H1 (cell line): ENCODE measurements at regions not wholly inside any gene's neighbourhood (a gene's known extent, or its start where the extent isn't known, plus 50 kb on each side); places are given as distances from the start of the nearest gene placed in this dataset.

Source experiments
- CTCF ChIA-PET: fragments of 300-600 bp; sonication (Branson Sonifier 250); formaldehyde crosslinking; loops from one replicate; lab custom pipeline; 2021; ENCODE audit not compliant: partially characterized antibody; lab: Charles Lee
- POLR2A ChIA-PET: fragments of 300-600 bp; sonication (Branson Sonifier 250); formaldehyde crosslinking; loops from one replicate; lab custom pipeline; 2021; ENCODE audit warnings: inconsistent platforms; ENCODE audit not compliant: partially characterized antibody; lab: Charles Lee
- DNase-seq, 2 experiments: peaks; one replicate each; pipeline versions ENCODE4 v3.0.0 to v3.0.0-alpha.2; 2010 to 2022; ENCODE audit warnings: low spot score in 2 of 2, low read depth in 1 of 2, mixed read lengths in 1 of 2
- FAIRE-seq: peaks from 2 replicates; lab custom pipeline; 2011; peaks lifted over from hg19 to GRCh38; lab: Jason Lieb, UNC
- H2AFZ ChIP-seq: 2 replicates; pipeline ENCODE4 v1.8.1; 2012; ENCODE audit warnings: low read length, inconsistent platforms
- H2AK5ac ChIP-seq: 2 replicates; pipeline ENCODE4 v1.6.1; 2013; ENCODE audit warnings: low read depth, low read length
- H2BK120ac ChIP-seq: replicated peaks from 2 replicates; pipeline ENCODE3; 2013; ENCODE audit warnings: low read depth, low read length, inconsistent platforms
- H2BK12ac ChIP-seq: 2 replicates; pipeline ENCODE4 v1.6.1; 2013; ENCODE audit warnings: low read depth, low read length
- H2BK15ac ChIP-seq: 2 replicates; pipeline ENCODE4 v1.6.1; 2013; ENCODE audit warnings: low read length
- H2BK20ac ChIP-seq: 2 replicates; pipeline ENCODE4 v1.6.1; 2013; ENCODE audit warnings: low read length
- H2BK5ac ChIP-seq: 2 replicates; pipeline ENCODE4 v1.6.1; 2013; ENCODE audit warnings: low read depth, low read length
- H3K14ac ChIP-seq: 2 replicates; pipeline ENCODE4 v1.6.1; 2013; ENCODE audit warnings: inconsistent platforms; ENCODE audit not compliant: insufficient read length
- H3K18ac ChIP-seq: 2 replicates; pipeline ENCODE4 v1.6.1; 2013; ENCODE audit warnings: low read length; ENCODE audit errors: extremely low read depth
- H3K23ac ChIP-seq: 2 replicates; pipeline ENCODE4 v1.6.1; 2013; ENCODE audit warnings: inconsistent platforms; ENCODE audit not compliant: insufficient read length
- H3K23me2 ChIP-seq: 2 replicates; pipeline ENCODE4 v1.6.1; 2013; ENCODE audit warnings: low read depth, low read length
- H3K27ac ChIP-seq: 2 replicates; pipeline ENCODE4 v1.6.1; 2011; ENCODE audit warnings: low read depth, low read length, inconsistent platforms
- H3K27me3 ChIP-seq, 4 experiments: replicated peaks in 1 of 4; 1 replicate in 1 of 4; 2 replicates in 3 of 4; pipeline versions ENCODE4 v1.6.1 to v1.8.1; 2011 to 2013; ENCODE audit warnings: low read length in 3 of 4, mild to moderate bottlenecking in 3 of 4, inconsistent platforms in 2 of 4, mixed read lengths in 2 of 4, moderate library complexity in 1 of 4; ENCODE audit not compliant: control insufficient read depth in 3 of 4, insufficient read depth in 3 of 4; ENCODE audit errors: extremely low read depth in 1 of 4
- H3K36me3 ChIP-seq, 4 experiments: 2 replicates each; pipeline versions ENCODE4 v1.6.1 to v1.8.1; 2011 to 2013; ENCODE audit warnings: mild to moderate bottlenecking in 4 of 4, low read length in 3 of 4, moderate library complexity in 2 of 4, control low read depth in 1 of 4, inconsistent platforms in 1 of 4; ENCODE audit not compliant: insufficient read depth in 4 of 4, control insufficient read depth in 2 of 4
- H3K4ac ChIP-seq: replicated peaks from 2 replicates; pipeline ENCODE3; 2013; ENCODE audit warnings: low read length, low read depth, mixed read lengths, inconsistent platforms; ENCODE audit not compliant: insufficient read length
- H3K4me1 ChIP-seq, 4 experiments: replicated peaks in 1 of 4; 1 replicate in 1 of 4; 2 replicates in 3 of 4; pipeline versions ENCODE4 v1.6.1 to v1.8.1; 2011 to 2013; ENCODE audit warnings: low read length in 3 of 4, inconsistent platforms in 2 of 4, mixed read lengths in 1 of 4; ENCODE audit not compliant: insufficient read depth in 4 of 4, control insufficient read depth in 3 of 4
- H3K4me2 ChIP-seq, 2 experiments: 2 replicates each; pipeline versions ENCODE4 v1.6.1 to v1.8.1; 2011 to 2013; ENCODE audit warnings: low read depth in 2 of 2, low read length in 2 of 2, control low read depth in 1 of 2, inconsistent platforms in 1 of 2, mild to moderate bottlenecking in 1 of 2; ENCODE audit not compliant: insufficient read depth in 1 of 2
- H3K4me3 ChIP-seq, 4 experiments: fragments of 200-600, 300-600 bp in 1 of 4; sonication (generic), shearing (Covaris generic), sonication (Bioruptor Twin) in 1 of 4; 2 replicates each; pipeline versions ENCODE4 v1.5.1 to v1.8.1; 2011 to 2016; ENCODE audit warnings: low read length in 4 of 4, low read depth in 3 of 4, control low read depth in 2 of 4, inconsistent platforms in 2 of 4, mild to moderate bottlenecking in 2 of 4, mixed read lengths in 1 of 4, moderate library complexity in 1 of 4; ENCODE audit not compliant: insufficient read depth in 2 of 4; ENCODE audit errors: extremely low read depth in 1 of 4
- H3K56ac ChIP-seq: replicated peaks from 2 replicates; pipeline ENCODE3; 2013; ENCODE audit warnings: low read depth, mild to moderate bottlenecking, mixed read lengths, low read length, inconsistent platforms; ENCODE audit not compliant: insufficient read length
- H3K79me1 ChIP-seq: 2 replicates; pipeline ENCODE4 v1.6.1; 2013; ENCODE audit warnings: low read depth, low read length, control low read depth
- H3K79me2 ChIP-seq, 2 experiments: 2 replicates each; pipeline versions ENCODE4 v1.6.1 to v1.8.1; 2012 to 2013; ENCODE audit warnings: low read length in 2 of 2, mild to moderate bottlenecking in 2 of 2, inconsistent platforms in 1 of 2; ENCODE audit not compliant: insufficient read depth in 2 of 2, control insufficient read depth in 1 of 2
- H3K9ac ChIP-seq, 4 experiments: replicated peaks in 1 of 4; 1 replicate in 1 of 4; 2 replicates in 3 of 4; pipeline versions ENCODE4 v1.6.1 to v1.8.1; 2011 to 2013; ENCODE audit warnings: low read depth in 3 of 4, low read length in 3 of 4, control low read depth in 2 of 4, mild to moderate bottlenecking in 2 of 4, moderate library complexity in 2 of 4, inconsistent platforms in 1 of 4; ENCODE audit errors: extremely low read depth in 1 of 4
- H3K9me3 ChIP-seq, 2 experiments: 2 replicates each; pipeline versions ENCODE4 v1.6.1 to v1.8.1; 2012 to 2013; ENCODE audit warnings: mild to moderate bottlenecking in 2 of 2, moderate library complexity in 2 of 2, control low read depth in 1 of 2, inconsistent platforms in 1 of 2, low read depth in 1 of 2, low read length in 1 of 2, mixed read lengths in 1 of 2; ENCODE audit not compliant: insufficient read depth in 2 of 2
- H4K20me1 ChIP-seq, 2 experiments: replicated peaks in 1 of 2; 2 replicates each; pipeline versions ENCODE3 to v1.8.1; 2011 to 2013; ENCODE audit warnings: inconsistent platforms in 2 of 2, low read length in 2 of 2, mild to moderate bottlenecking in 1 of 2; ENCODE audit not compliant: insufficient read depth in 2 of 2, control insufficient read depth in 1 of 2
- H4K5ac ChIP-seq: 2 replicates; pipeline ENCODE4 v1.6.1; 2013; ENCODE audit warnings: low read length, low read depth, mixed read lengths, inconsistent platforms; ENCODE audit not compliant: insufficient read length
- H4K8ac ChIP-seq: 2 replicates; pipeline ENCODE4 v1.8.0; 2013; ENCODE audit warnings: mild to moderate bottlenecking, moderate library complexity, low read length, inconsistent platforms; ENCODE audit not compliant: insufficient read depth; ENCODE audit errors: extremely low read depth
- H4K91ac ChIP-seq: replicated peaks from 2 replicates; pipeline ENCODE3; 2013; ENCODE audit warnings: low read length, mixed read lengths, inconsistent platforms; ENCODE audit not compliant: insufficient read length
- ATF3 ChIP-seq: IDR thresholded peaks from 2 replicates; pipeline ENCODE4 v1.6.1; 2011; ENCODE audit warnings: low read depth, mild to moderate bottlenecking, low read length; ENCODE audit not compliant: insufficient read depth
- MAX ChIP-seq: IDR thresholded peaks from 2 replicates; pipeline ENCODE4 v1.6.1; 2012; ENCODE audit warnings: inconsistent platforms
- NANOG ChIP-seq: IDR thresholded peaks from 2 replicates; pipeline ENCODE4 v1.6.1; 2011; ENCODE audit warnings: low read length, low read depth, mild to moderate bottlenecking, inconsistent platforms; ENCODE audit not compliant: insufficient read depth, poor library complexity, severe bottlenecking
- POLR2A ChIP-seq, 2 experiments: IDR thresholded peaks; 1 replicate in 1 of 2; 2 replicates in 1 of 2; pipeline ENCODE4 v1.6.1; 2011; ENCODE audit warnings: low read depth in 2 of 2, low read length in 2 of 2, mild to moderate bottlenecking in 2 of 2; ENCODE audit errors: control extremely low read depth in 1 of 2
- RAD21 ChIP-seq, 2 experiments: IDR thresholded peaks in 1 of 2; conservative IDR thresholded peaks in 1 of 2; 2 replicates each; pipeline ENCODE4 v1.6.1; 2011; ENCODE audit warnings: low read depth in 2 of 2, low read length in 2 of 2, improper control_type of control experiment in 1 of 2, inconsistent platforms in 1 of 2, mild to moderate bottlenecking in 1 of 2, moderate library complexity in 1 of 2
- SIRT6 ChIP-seq: IDR thresholded peaks from one replicate; pipeline ENCODE4 v1.7.1; 2012; ENCODE audit warnings: low read length, inconsistent platforms
- SP2 ChIP-seq: IDR thresholded peaks from 2 replicates; pipeline ENCODE4 v1.6.1; 2012; ENCODE audit warnings: mild to moderate bottlenecking, low read length, inconsistent platforms
- TAF7 ChIP-seq: optimal IDR thresholded peaks from 2 replicates; pipeline ENCODE3; 2011; ENCODE audit warnings: low read depth, mild to moderate bottlenecking, inconsistent platforms, low read length, moderate library complexity, borderline replicate concordance
- TCF12 ChIP-seq: IDR thresholded peaks from 2 replicates; pipeline ENCODE4 v1.6.1; 2011; ENCODE audit warnings: low read depth, mild to moderate bottlenecking, low read length
- WGBS, 2 experiments: shearing (Covaris generic) in 1 of 2; methylation state at CpG; one replicate each; pipeline versions ENCODE4 v1.1.6 to v1.1.7; 2013 to 2015; ENCODE audit warnings: low lambda C conversion rate in 2 of 2, mixed read lengths in 2 of 2, inconsistent platforms in 1 of 2, low coverage in 1 of 2, missing lambda C conversion rate in 1 of 2; ENCODE audit not compliant: insufficient replicate concordance in 2 of 2, insufficient coverage in 1 of 2, insufficient read length in 1 of 2; ENCODE audit errors: extremely low coverage in 1 of 2, missing lambda C conversion rate in 1 of 2; 5-methylcytosine and 5-hydroxymethylcytosine counted together

- 90% methylated on average over 7 of the region's 7 CpGs; no CpG with 5 or more reads in 1 of the 2 experiments for WGBS, 2 experiments
- no peak overlapping the region for H3K27ac ChIP-seq
- no peak overlapping the region for H2BK120ac ChIP-seq
- ChIA-PET CTCF (interaction anchor here (1.4 to 2.6 kb wide), 4 partner anchors 8 to 33 kb away, joined by 3 to 16 read pairs (median 5); no protein-coding TSS in a partner anchor), POLR2A (interaction anchor here (2.0 kb wide), 1 partner anchor 10 kb away, joined by 6 read pairs; no protein-coding TSS in a partner anchor)
- H3K23ac ChIP-seq, result no peak overlapping the region
- peaks cover 1 to 9% (median 7%) of the 10 kb centered on the region in 4 experiments; a peak in 6 of 7 replicates for H3K4me1 ChIP-seq
- no peak overlapping the region for H4K91ac ChIP-seq
- H2BK12ac ChIP-seq, result no peak overlapping the region
- no peak overlapping the region for H4K5ac ChIP-seq
- H3K23me2 ChIP-seq, result no peaks in the 10 kb centered on the region; the same call in 1 of the 2 replicates
- no peaks in the 10 kb centered on the region for H3K27me3 ChIP-seq
- peaks cover 0 to 2% of the 10 kb centered on the region in 2 experiments for H4K20me1 ChIP-seq
- no peak overlapping the region for H2BK20ac ChIP-seq
- H3K36me3 ChIP-seq, result no peaks in the 10 kb centered on the region
- H3K56ac ChIP-seq, result no peak overlapping the region
- no peak overlapping the region for H3K4me2 ChIP-seq
- no peak for DNase-seq
- H3K79me2 ChIP-seq, result no peaks in the 10 kb centered on the region
- no peak overlapping the region for H2BK5ac ChIP-seq
- no peak overlapping the region for H3K9ac ChIP-seq
- no peak overlapping the region for H2AFZ ChIP-seq
- H3K4me3 ChIP-seq, result no peak overlapping the region
- H3K4ac ChIP-seq, result no peak overlapping the region
- peak overlapping the region; percentile 6; the same call in 1 of the 2 replicates for H3K18ac ChIP-seq
- no peak for FAIRE-seq
- no peak overlapping the region for H2BK15ac ChIP-seq
- H3K79me1 ChIP-seq, result no peaks in the 10 kb centered on the region
- H3K9me3 ChIP-seq, result no peaks in the 10 kb centered on the region
- no peak overlapping the region for H4K8ac ChIP-seq
- H2AK5ac ChIP-seq, result no peak overlapping the region
- H3K14ac ChIP-seq, result no peak overlapping the region
- TF ChIP-seq NANOG (no peak), MAX (no peak), SP2 (no peak), SIRT6 (no peak), TCF12 (no peak), ATF3 (no peak), POLR2A (IDR thresholded peaks at IDR 0.05; ENCODE audit: control extremely low read depth in 1 of 2, low read depth in 2 of 2, low read length in 2 of 2) (no peak), RAD21 (IDR thresholded peaks at IDR 0.05 in 1 of 2, conservative IDR thresholded peaks at IDR 0.05 in 1 of 2; ENCODE audit: low read depth in 2 of 2, low read length in 2 of 2) (no peak), TAF7 (no peak)
Observed at GRCh38 chr11:116182356-116182966, 590.3 kb downstream of the BUD13 start.
